GOT3 (cell line): ENCODE measurements at regions not wholly inside any gene's neighbourhood (a gene's known extent, or its start where the extent isn't known, plus 50 kb on each side); places are given as distances from the start of the nearest gene placed in this dataset.
"Not testable (repeated sequence)": the region's sequence is repeated elsewhere in the genome, so short reads cannot be mapped to it uniquely, and the experiment has no call there.

Source experiments
- DNase-seq: peaks from one replicate; lab custom pipeline; 2025; ENCODE audit warnings: mixed read lengths; lab: John Stamatoyannopoulos, UW

GRCh38 chr1:221962385-221962784 lies 220.5 kb upstream of the DUSP10 start:
- no peak for DNase-seq

- no peak for DNase-seq
Measured at GRCh38 chr1:221961532-221962292, 219.8 kb upstream of the DUSP10 start.

DNA sequence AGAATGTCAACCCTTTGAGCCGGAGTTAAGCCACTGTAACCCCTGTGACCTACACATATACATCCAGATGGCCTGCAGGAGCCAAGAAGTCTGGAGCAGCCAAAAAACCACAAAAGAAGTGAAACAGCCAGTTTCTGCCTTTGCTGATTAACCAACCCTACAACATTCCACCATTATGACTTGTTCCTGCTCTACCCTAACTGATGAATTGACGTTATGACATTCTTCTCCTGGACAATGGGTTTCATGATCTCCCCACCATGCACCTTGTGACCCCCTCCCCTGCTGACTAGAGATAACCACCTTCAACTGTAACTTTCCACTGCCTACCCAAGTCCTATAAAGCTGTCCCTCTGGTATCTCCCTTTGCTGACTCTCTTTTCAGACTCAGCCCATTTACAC lies 216.3 kb upstream of the DUSP10 start:
- DNase-seq = not testable (repeated sequence)

GRCh38 chr1:221957350-221957749 lies 215.5 kb upstream of the DUSP10 start:
- not testable (repeated sequence) for DNase-seq

- no peak for DNase-seq
Measured at GRCh38 chr1:221949996-221950395, 208.1 kb upstream of the DUSP10 start.

GRCh38 chr1:221948459-221948858 lies 206.6 kb upstream of the DUSP10 start:
- no peak for DNase-seq

DNA sequence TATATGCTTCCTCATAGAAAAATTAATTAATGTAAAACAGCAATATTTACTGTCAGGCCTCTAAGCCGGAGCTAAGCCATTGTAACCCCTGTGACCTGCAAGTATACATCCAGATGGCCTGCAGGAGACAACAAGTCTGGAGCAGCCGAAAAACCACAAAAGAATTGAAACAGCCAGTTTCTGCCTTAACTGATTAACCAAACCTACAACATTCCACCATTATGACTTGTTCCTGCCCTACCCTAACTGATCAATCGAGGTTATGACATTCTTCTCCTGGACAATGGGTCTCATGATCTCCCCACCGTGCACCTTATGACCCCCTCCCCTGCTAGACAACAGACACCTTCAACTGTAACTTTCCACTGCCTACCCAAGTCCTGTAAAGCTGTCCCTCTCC lies 205.8 kb upstream of the DUSP10 start:
- DNase-seq = no peak

DNA sequence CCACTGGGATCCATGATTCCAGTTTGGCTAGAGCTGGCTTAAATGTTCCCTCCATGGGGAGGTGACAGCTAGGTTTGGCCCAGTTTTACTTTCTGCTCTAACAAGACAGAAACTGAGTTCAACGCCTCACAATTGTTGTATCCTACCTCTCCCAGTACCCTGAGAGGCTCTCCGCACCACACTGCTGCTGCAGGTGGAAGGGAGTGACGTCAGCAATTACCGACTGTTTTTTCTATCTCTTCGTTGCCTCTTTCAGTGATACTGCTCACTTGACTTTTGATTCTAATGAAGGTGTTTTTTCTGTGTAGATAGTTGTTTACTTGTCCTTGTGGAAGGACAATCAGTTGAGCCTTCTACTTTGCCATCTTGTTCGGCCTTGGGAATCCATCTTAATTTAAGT lies 204.9 kb upstream of the DUSP10 start:
- DNase-seq = no peak

GRCh38 chr1:221945669-221946068 lies 203.8 kb upstream of the DUSP10 start:
- DNase-seq = no peak

DNA sequence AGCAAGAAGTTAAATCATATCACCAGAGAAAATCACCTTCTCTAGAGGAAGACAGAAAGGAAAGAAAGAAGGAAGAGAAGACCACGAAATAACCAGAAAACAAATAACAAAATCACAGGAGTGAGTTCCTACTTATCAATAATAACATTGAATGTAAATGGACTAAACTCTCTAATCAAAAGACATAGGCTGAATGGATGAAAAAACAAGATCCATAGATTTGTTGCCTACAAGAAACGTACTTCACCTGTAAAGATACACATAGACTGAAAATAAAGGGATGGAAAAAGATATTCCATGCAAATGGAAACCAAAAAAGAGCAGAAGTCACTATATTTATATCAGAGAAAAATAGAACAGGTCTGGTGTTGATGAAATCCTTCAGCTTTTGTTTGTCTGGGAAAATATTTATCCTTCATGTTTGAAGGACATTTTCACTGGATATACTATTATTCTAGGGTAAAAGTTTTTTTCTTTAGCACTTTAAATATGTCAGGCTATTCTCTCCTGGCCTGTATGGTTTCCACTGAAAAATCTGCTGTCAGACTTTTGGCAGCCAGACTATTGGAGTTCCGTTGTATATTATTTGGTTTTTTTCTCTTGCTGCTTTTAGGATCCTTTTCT lies 202.5 kb upstream of the DUSP10 start:
- DNase-seq = no peak

- no peak for DNase-seq
Measured at GRCh38 chr1:221940631-221941030, 198.7 kb upstream of the DUSP10 start.

GRCh38 chr1:221939607-221940006 lies 197.7 kb upstream of the DUSP10 start:
- DNase-seq = no peak

GRCh38 chr1:221937155-221937953 lies 195.5 kb upstream of the DUSP10 start:
- DNase-seq = no peak

- no peak for DNase-seq
Measured at GRCh38 chr1:221933814-221934213, 191.9 kb upstream of the DUSP10 start.

DNA sequence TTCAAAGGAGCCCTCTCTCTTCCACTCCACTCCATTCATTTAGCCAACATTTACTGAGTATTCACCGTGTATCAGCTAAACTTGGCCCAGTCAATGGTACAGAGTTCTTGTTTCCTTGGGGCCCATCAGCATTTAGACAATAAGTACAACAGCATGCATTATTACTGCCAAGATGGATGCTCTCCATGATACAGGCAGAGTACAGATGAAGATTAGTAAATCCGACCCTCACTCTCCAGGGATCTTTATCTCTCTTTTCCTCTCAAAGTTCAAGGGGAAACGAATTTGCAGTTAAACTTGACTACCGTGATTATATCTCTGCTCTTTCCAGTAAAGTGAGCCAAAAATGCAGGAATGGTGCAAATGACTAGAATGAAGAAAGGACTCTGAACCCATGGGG lies 184.6 kb upstream of the DUSP10 start:
- DNase-seq = no peak

GRCh38 chr1:221925947-221926346 lies 184.1 kb upstream of the DUSP10 start:
- no peak for DNase-seq

GRCh38 chr1:221923929-221924598 lies 182.2 kb upstream of the DUSP10 start:
- DNase-seq = no peak

GRCh38 chr1:221921936-221922335 lies 180.0 kb upstream of the DUSP10 start:
- DNase-seq = no peak

- no peak for DNase-seq
Measured at GRCh38 chr1:221919743-221920142, 177.9 kb upstream of the DUSP10 start.

DNA sequence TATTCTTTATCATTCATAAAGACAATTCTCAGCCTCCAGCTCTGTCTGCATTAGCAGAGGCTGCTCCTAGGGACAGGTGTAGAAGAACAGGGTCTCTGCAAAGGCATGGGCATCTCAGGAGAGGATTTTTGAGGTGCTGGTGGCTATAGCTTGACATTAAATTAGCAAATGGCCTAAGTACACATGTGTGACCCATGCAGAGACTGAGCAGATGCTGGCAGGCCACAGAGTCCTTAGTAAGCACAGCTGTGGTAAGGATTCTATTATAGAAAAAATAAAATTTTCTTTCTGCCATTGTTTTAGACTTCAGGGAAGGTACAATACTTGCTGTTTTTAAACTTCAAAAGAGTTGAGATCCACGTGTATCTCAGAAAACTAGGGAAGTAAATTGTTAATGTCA lies 177.5 kb upstream of the DUSP10 start:
- DNase-seq = no peak

GRCh38 chr1:221916176-221916575 lies 174.3 kb upstream of the DUSP10 start:
- DNase-seq = no peak

GRCh38 chr1:221915764-221916163 lies 173.9 kb upstream of the DUSP10 start:
- no peak for DNase-seq
